DND-41 (cell line): ENCODE measurements at regions not wholly inside any gene's neighbourhood (a gene's known extent, or its start where the extent isn't known, plus 50 kb on each side); places are given as distances from the start of the nearest gene placed in this dataset.

Experiments used
- CTCF ChIP-seq: IDR thresholded peaks from 2 replicates; pipeline ENCODE4 v1.5.1; 2012; ENCODE audit warnings: borderline replicate concordance, low read length, moderate library complexity, mild to moderate bottlenecking; ENCODE audit not compliant: poor library complexity, severe bottlenecking; ENCODE audit errors: extremely low read depth
- EZH2 ChIP-seq: IDR thresholded peaks from 3 replicates; pipeline ENCODE4 v1.6.1; 2012; ENCODE audit warnings: borderline replicate concordance, low read depth, mild to moderate bottlenecking, moderate library complexity, low read length, inconsistent platforms; ENCODE audit not compliant: severe bottlenecking

GRCh38 chr2:176664478-176664877 lies 395.2 kb downstream of the MTX2 start:
- TF ChIP-seq CTCF = no peak
- TF ChIP-seq EZH2 = no peak
